PC-3 (cell line): ENCODE measurements at regions not wholly inside any gene's neighbourhood (a gene's known extent, or its start where the extent isn't known, plus 50 kb on each side); places are given as distances from the start of the nearest gene placed in this dataset.

Source experiments
- ATAC-seq: fragments of 200-7000 bp; cut with Tn5 transposase; 2 replicates; pipeline ENCODE4 v1.9.1; 2020; ENCODE audit warnings: mild to moderate bottlenecking, moderate library complexity
- BruUV-seq: library from RNA; stranded (reverse); fragments of 400-500 nt; replicated peaks from 2 replicates; lab custom pipeline; 2021; lab: Mats Ljungman, UMichigan
- CTCF ChIA-PET: fragments of 300-600 bp; sonication (Branson Sonifier 250); formaldehyde crosslinking; loops from one replicate; lab custom pipeline; 2022; ENCODE audit warnings: antibody characterized with exemption; lab: Charles Lee
- POLR2A ChIA-PET: fragments of 300-600 bp; sonication (Branson Sonifier 250); formaldehyde crosslinking; loops from one replicate; lab custom pipeline; 2022; ENCODE audit warnings: antibody characterized with exemption; ENCODE audit not compliant: unreplicated experiment; lab: Charles Lee
- DNase-seq: peaks from one replicate; pipeline ENCODE4 v3.0.0-alpha.2; 2015
- H2AFZ ChIP-seq: fragments of 300-600 bp; sonication (generic); 2 replicates; pipeline ENCODE4 v1.6.0; 2016; ENCODE audit warnings: antibody characterized with exemption, low read length
- H3F3A ChIP-seq: fragments of 300-600 bp; sonication (generic); one replicate; pipeline ENCODE4 v1.6.0; 2017; ENCODE audit warnings: antibody characterized with exemption, low read length, control low read depth, mild to moderate bottlenecking; ENCODE audit not compliant: unreplicated experiment
- H3K27ac ChIP-seq: fragments of 300-600 bp; sonication (generic); 2 replicates; pipeline ENCODE4 v1.5.1; 2016; ENCODE audit warnings: mild to moderate bottlenecking, low read length
- H3K27me3 ChIP-seq: fragments of 300-600 bp; sonication (generic); 2 replicates; pipeline ENCODE4 v1.6.1; 2016; ENCODE audit warnings: low read length, mixed read lengths
- H3K36me3 ChIP-seq: fragments of 300-600 bp; sonication (generic); 2 replicates; pipeline ENCODE4 v1.6.1; 2016; ENCODE audit warnings: low read depth, mixed run types, low read length, mixed read lengths
- H3K4me1 ChIP-seq: fragments of 300-600 bp; sonication (generic); 2 replicates; pipeline ENCODE4 v1.5.1; 2016; ENCODE audit warnings: low read length; ENCODE audit not compliant: insufficient read depth
- H3K4me2 ChIP-seq: fragments of 300-600 bp; sonication (generic); 2 replicates; pipeline ENCODE4 v1.6.0; 2016; ENCODE audit warnings: low read length
- H3K4me3 ChIP-seq: fragments of 300-600 bp; sonication (generic); 2 replicates; pipeline ENCODE4 v1.5.1; 2016; ENCODE audit warnings: mild to moderate bottlenecking, low read length, mixed read lengths
- H3K79me2 ChIP-seq: fragments of 300-600 bp; sonication (generic); 2 replicates; pipeline ENCODE4 v1.6.1; 2017; ENCODE audit warnings: low read length, mixed read lengths
- H3K9ac ChIP-seq: fragments of 300-600 bp; sonication (generic); 2 replicates; pipeline ENCODE4 v1.6.0; 2016; ENCODE audit warnings: mild to moderate bottlenecking, low read length
- H3K9me2 ChIP-seq: fragments of 300-600 bp; sonication (generic); replicated peaks from 2 replicates; pipeline ENCODE4 v1.6.1; 2016; ENCODE audit warnings: mixed run types, low read length, mixed read lengths
- H3K9me3 ChIP-seq: fragments of 300-600 bp; sonication (generic); 2 replicates; pipeline ENCODE4 v1.6.1; 2016; ENCODE audit warnings: low read length, mixed read lengths
- H4K20me1 ChIP-seq: fragments of 300-600 bp; sonication (generic); 2 replicates; pipeline ENCODE4 v1.6.1; 2016; ENCODE audit warnings: low read length, mixed read lengths
- CTCF ChIP-seq: fragments of 300-600 bp; sonication (generic); conservative IDR thresholded peaks from 2 replicates; pipeline ENCODE4 v1.5.1; 2017; ENCODE audit warnings: antibody characterized with exemption, low read depth, mild to moderate bottlenecking, low read length
- EZH2 ChIP-seq: fragments of 300-600 bp; sonication (generic); IDR thresholded peaks from one replicate; pipeline ENCODE4 v1.6.1; 2017; ENCODE audit warnings: antibody characterized with exemption, mild to moderate bottlenecking, low read length; ENCODE audit not compliant: unreplicated experiment
- EZH2phosphoT487 ChIP-seq: fragments of 300-600 bp; sonication (generic); IDR thresholded peaks from 2 replicates; pipeline ENCODE4 v1.6.1; 2018; ENCODE audit warnings: mild to moderate bottlenecking, antibody characterized with exemption, low read length, borderline replicate concordance
- intact Hi-C: fragments of 100-400 bp; cut with micrococcal nuclease; formaldehyde crosslinking; loops from 2 replicates; pipeline ENCODE4 v1.9.0; 2023

- H2AFZ ChIP-seq: no peak overlapping the region
- TF ChIP-seq CTCF (no peak), EZH2 (no peak), EZH2phosphoT487 (no peak)
- ChIA-PET POLR2A (no interaction called here), CTCF (no interaction called here)
- H3K4me2 ChIP-seq: no peak overlapping the region
- intact Hi-C loops: no loop called here
- BruUV-seq: no TSS peak
- H3F3A ChIP-seq: no peaks in the 10 kb centered on the region
- H3K4me3 ChIP-seq: no peak overlapping the region
- no peaks in the 10 kb centered on the region for H3K36me3 ChIP-seq
- DNase-seq (no peak), ATAC-seq (no peak)
- no peak overlapping the region for H3K27ac ChIP-seq
- no peaks in the 10 kb centered on the region for H3K9me2 ChIP-seq
- H3K79me2 ChIP-seq: no peaks in the 10 kb centered on the region
- no peak overlapping the region for H3K9ac ChIP-seq
- H3K27me3 ChIP-seq: no peaks in the 10 kb centered on the region
- no peaks in the 10 kb centered on the region for H4K20me1 ChIP-seq
- peaks cover 8% of the 10 kb centered on the region; the same call in 1 of the 2 replicates for H3K4me1 ChIP-seq
- no peaks in the 10 kb centered on the region for H3K9me3 ChIP-seq
Measured at GRCh38 chr14:101400830-101401229, 160.5 kb upstream of the DIO3 start.

- no peak for ATAC-seq
- POLR2A ChIA-PET: no interaction called here
- H3K9ac ChIP-seq: no peak overlapping the region
- no peak overlapping the region for H3K4me3 ChIP-seq
- TF ChIP-seq EZH2 (no peak), CTCF (no peak), EZH2phosphoT487 (no peak)
- no peaks in the 10 kb centered on the region for H3K9me2 ChIP-seq
- H3K4me2 ChIP-seq: no peak overlapping the region
- no peak overlapping the region for H3K27ac ChIP-seq
- no peaks in the 10 kb centered on the region for H4K20me1 ChIP-seq
- no TSS peak for BruUV-seq
- intact Hi-C loops: no loop called here
- CTCF ChIA-PET: no interaction called here
- H3F3A ChIP-seq: no peaks in the 10 kb centered on the region
- H3K79me2 ChIP-seq: no peaks in the 10 kb centered on the region
- H3K36me3 ChIP-seq: no peaks in the 10 kb centered on the region
- H2AFZ ChIP-seq: no peak overlapping the region
- peaks cover 21% of the 10 kb centered on the region for H3K4me1 ChIP-seq
- no peaks in the 10 kb centered on the region for H3K9me3 ChIP-seq
- no peak for DNase-seq
- no peaks in the 10 kb centered on the region for H3K27me3 ChIP-seq
Measured at GRCh38 chr14:101402936-101403660, 158.2 kb upstream of the DIO3 start.

- intact Hi-C loops: no loop called here
Measured at GRCh38 chr14:101404426-101405170, 156.7 kb upstream of the DIO3 start.

More at GRCh38 chr14:101404426-101405170, 156.7 kb upstream of the DIO3 start:
- Histone ChIP-seq H3K9ac (no peak overlapping the region), H3K27ac (no peak overlapping the region), H3K4me3 (no peak overlapping the region), H3K79me2 (no peaks in the 10 kb centered on the region), H3K27me3 (no peaks in the 10 kb centered on the region), H3K4me2 (no peak overlapping the region), H3K9me3 (no peaks in the 10 kb centered on the region), H2AFZ (no peak overlapping the region), H3K4me1 (peaks cover 36% of the 10 kb centered on the region), H4K20me1 (no peaks in the 10 kb centered on the region), H3K9me2 (no peaks in the 10 kb centered on the region), H3F3A (no peaks in the 10 kb centered on the region), H3K36me3 (no peaks in the 10 kb centered on the region)
- CTCF ChIA-PET: no interaction called here
- POLR2A ChIA-PET: no interaction called here
- BruUV-seq: no TSS peak
- DNase-seq (no peak), ATAC-seq (no peak)
- no peak for TF ChIP-seq CTCF
- TF ChIP-seq EZH2: no peak
- no peak for TF ChIP-seq EZH2phosphoT487
